K562 (cell line): ENCODE measurements at regions not wholly inside any gene's neighbourhood (a gene's known extent, or its start where the extent isn't known, plus 50 kb on each side); places are given as distances from the start of the nearest gene placed in this dataset.

Experiments used
- ATAC-seq: fragments of 200-7000 bp; cut with Tn5 transposase; 3 replicates; pipeline ENCODE4 v1.9.1; 2020; ENCODE audit warnings: moderate library complexity
- BruUV-seq: library from RNA; stranded (reverse); fragments of 400-500 nt; replicated peaks from 2 replicates; lab custom pipeline; 2021; lab: Mats Ljungman, UMichigan
- CTCF ChIA-PET: fragments of 300-600 bp; formaldehyde crosslinking; extraction: SDS; loops from one replicate; lab custom pipeline; 2021; ENCODE audit warnings: low intra/inter-chr PET ratio; lab: Yijun Ruan, JAX
- POLR2A ChIA-PET: fragments of 300-600, 350-650 bp; sonication (Branson Sonifier 250); formaldehyde crosslinking; extraction: SDS; loops from one replicate; lab custom pipeline; 2021; ENCODE audit warnings: antibody characterized with exemption, inconsistent platforms; lab: Yijun Ruan, JAX
- DNase-seq, 4 experiments: peaks; one replicate each; pipeline versions ENCODE4 v3.0.0 to v3.0.0-alpha.2; 2011 to 2018; ENCODE audit warnings: low spot score in 3 of 4, mixed read lengths in 3 of 4; ENCODE audit errors: extremely low read depth in 1 of 4
- FAIRE-seq: peaks from 2 replicates; lab custom pipeline; 2011; peaks lifted over from hg19 to GRCh38; lab: Jason Lieb, UNC
- H2AFZ ChIP-seq: 2 replicates; pipeline ENCODE4 v1.6.0; 2011; ENCODE audit warnings: low read depth, low read length, control low read depth, inconsistent platforms
- H3K27ac ChIP-seq: fragments of 200-600 bp; 3 replicates; pipeline ENCODE4 v1.8.0; 2011; ENCODE audit warnings: low read depth, mild to moderate bottlenecking, control low read depth, inconsistent platforms, low read length, moderate library complexity, mixed read lengths; ENCODE audit errors: extremely low read depth
- H3K27me3 ChIP-seq, 2 experiments: fragments of 300-600 bp in 1 of 2; 2 replicates in 1 of 2; 3 replicates in 1 of 2; pipeline versions ENCODE4 v1.6.0 to v1.8.0; 2011; ENCODE audit warnings: inconsistent platforms in 2 of 2, low read length in 2 of 2, mild to moderate bottlenecking in 1 of 2, mixed read lengths in 1 of 2, moderate library complexity in 1 of 2; ENCODE audit not compliant: control insufficient read depth in 2 of 2, insufficient read depth in 2 of 2
- H3K36me3 ChIP-seq: fragments of 300-600 bp; 3 replicates; pipeline ENCODE4 v1.8.0; 2011; ENCODE audit warnings: mild to moderate bottlenecking, low read length, inconsistent platforms; ENCODE audit not compliant: control insufficient read depth, insufficient read depth
- H3K4me1 ChIP-seq, 2 experiments: fragments of 200-600 bp in 1 of 2; replicated peaks in 1 of 2; 2 replicates in 1 of 2; 3 replicates in 1 of 2; pipeline versions ENCODE4 v1.5.1 to v1.8.0; 2011; ENCODE audit warnings: inconsistent platforms in 2 of 2, low read length in 2 of 2, mild to moderate bottlenecking in 1 of 2, mixed read lengths in 1 of 2, moderate library complexity in 1 of 2; ENCODE audit not compliant: control insufficient read depth in 2 of 2, insufficient read depth in 2 of 2
- H3K4me2 ChIP-seq: 2 replicates; pipeline ENCODE4 v1.6.1; 2011; ENCODE audit warnings: low read length, control low read depth, inconsistent platforms, mixed read lengths; ENCODE audit not compliant: insufficient read depth
- H3K4me3 ChIP-seq: fragments of 200-600 bp; sonication (generic), shearing (Covaris generic); 2 replicates; pipeline ENCODE4 v1.5.1; 2016; ENCODE audit warnings: control low read depth, inconsistent platforms
- H3K79me2 ChIP-seq: fragments of 200-600 bp; 3 replicates; pipeline ENCODE4 v1.8.0; 2011; ENCODE audit warnings: low read length, inconsistent platforms; ENCODE audit not compliant: control insufficient read depth, insufficient read depth
- H3K9ac ChIP-seq, 2 experiments: 2 replicates each; pipeline versions ENCODE4 v1.6.0 to v1.6.1; 2011; ENCODE audit warnings: low read depth in 2 of 2, low read length in 2 of 2, control low read depth in 1 of 2, inconsistent platforms in 1 of 2, mild to moderate bottlenecking in 1 of 2, mixed read lengths in 1 of 2; ENCODE audit not compliant: insufficient read depth in 1 of 2
- H3K9me1 ChIP-seq: one replicate; pipeline ENCODE4 v1.6.0; 2011; ENCODE audit warnings: inconsistent platforms, mild to moderate bottlenecking, low read length, moderate library complexity; ENCODE audit not compliant: control insufficient read depth, insufficient read depth
- H3K9me3 ChIP-seq: replicated peaks from 2 replicates; pipeline ENCODE4 v1.5.1; 2011; ENCODE audit warnings: low read depth, low read length, inconsistent platforms; ENCODE audit not compliant: control insufficient read depth, insufficient read depth
- H4K20me1 ChIP-seq: replicated peaks from 2 replicates; pipeline ENCODE4 v1.6.1; 2011; ENCODE audit warnings: low read length, inconsistent platforms, mixed read lengths; ENCODE audit not compliant: control insufficient read depth, insufficient read depth
- ARID4B ChIP-seq: sonication (generic); formaldehyde crosslinking; IDR thresholded peaks from 2 replicates; pipeline ENCODE4 v1.8.0; 2022; ENCODE audit warnings: mild to moderate bottlenecking, missing genetic modification reagents
- ELF2 ChIP-seq: fragments of 250-450 bp; sonication (Bioruptor Pico); IDR thresholded peaks from 2 replicates; pipeline ENCODE4 v1.5.0; 2021; ENCODE audit warnings: mild to moderate bottlenecking
- MBD1 ChIP-seq: fragments of 250-450 bp; sonication (Bioruptor Pico); IDR thresholded peaks from 2 replicates; pipeline ENCODE4 v1.8.0; 2022; ENCODE audit warnings: inconsistent platforms
- NR3C1 ChIP-seq: sonication (generic); formaldehyde crosslinking; IDR thresholded peaks from 2 replicates; pipeline ENCODE4 v1.8.1; 2022; ENCODE audit warnings: missing genetic modification reagents
- POLR2B ChIP-seq: fragments of 450-650 bp; IDR thresholded peaks from 2 replicates; pipeline ENCODE4 v1.6.1; 2018; ENCODE audit warnings: low read depth; ENCODE audit not compliant: partially characterized antibody
- SIRT6 ChIP-seq: IDR thresholded peaks from one replicate; pipeline ENCODE4 v1.6.1; 2012; ENCODE audit warnings: low read depth, mild to moderate bottlenecking, control low read depth, inconsistent platforms, low read length, moderate library complexity
- WGBS: fragments of 100-300 bp; shearing (Covaris generic); methylation state at CpG from one replicate; pipeline ENCODE4 v1.1.6; 2016; ENCODE audit warnings: low coverage, mixed read lengths; ENCODE audit not compliant: insufficient coverage; ENCODE audit errors: missing lambda C conversion rate; 5-methylcytosine and 5-hydroxymethylcytosine counted together
- in situ Hi-C: fragments of 300-500 bp; cut with MboI; formaldehyde crosslinking; loops from 4 replicates; pipeline ENCODE4 v1.15.0; 2018; ENCODE audit warnings: inconsistent platforms, mixed read lengths
- intact Hi-C: fragments of 100-400 bp; cut with micrococcal nuclease; formaldehyde crosslinking; loops from 2 replicates; pipeline ENCODE4 v1.14.2; 2022
- TF ChIP-seq, protein P1 (sequence below): IDR thresholded peaks from 2 replicates; pipeline ENCODE4 v1.6.1; 2011; ENCODE audit not compliant: insufficient read length; ENCODE audit errors: extremely low read depth
- TF ChIP-seq, protein P2 (sequence below): fragments of 450-650 bp; formaldehyde crosslinking; IDR thresholded peaks from 2 replicates; pipeline ENCODE4 v1.4.0; 2020; ENCODE audit warnings: mild to moderate bottlenecking

- Histone ChIP-seq H3K4me3 (no peak overlapping the region), H3K9ac (no peak overlapping the region), H3K4me2 (no peak overlapping the region), H3K36me3 (no peaks in the 10 kb centered on the region), H3K4me1 (no peaks in the 10 kb centered on the region), H2AFZ (no peak overlapping the region), H3K79me2 (no peaks in the 10 kb centered on the region), H3K9me1 (no peaks in the 10 kb centered on the region), H3K27me3 (no peaks in the 10 kb centered on the region), H4K20me1 (no peaks in the 10 kb centered on the region), H3K9me3 (no peaks in the 10 kb centered on the region), H3K27ac (no peak overlapping the region)
- ChIA-PET POLR2A (no interaction called here), CTCF (no interaction called here)
- no peak for DNase-seq
- intact Hi-C loops (no loop called here), in situ Hi-C loops (no loop called here)
- no TSS peak for BruUV-seq
- FAIRE-seq, result no peak
- TF ChIP-seq ARID4B (no peak), NR3C1 (CRISPR knock-in tag) (no peak), POLR2B (no peak), ELF2 (CRISPR knock-in tag) (no peak), MBD1 (CRISPR knock-in tag) (no peak), SIRT6 (no peak)
- TF ChIP-seq, protein P1, sequence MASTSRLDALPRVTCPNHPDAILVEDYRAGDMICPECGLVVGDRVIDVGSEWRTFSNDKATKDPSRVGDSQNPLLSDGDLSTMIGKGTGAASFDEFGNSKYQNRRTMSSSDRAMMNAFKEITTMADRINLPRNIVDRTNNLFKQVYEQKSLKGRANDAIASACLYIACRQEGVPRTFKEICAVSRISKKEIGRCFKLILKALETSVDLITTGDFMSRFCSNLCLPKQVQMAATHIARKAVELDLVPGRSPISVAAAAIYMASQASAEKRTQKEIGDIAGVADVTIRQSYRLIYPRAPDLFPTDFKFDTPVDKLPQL, result no peak
- TF ChIP-seq, protein P2, sequence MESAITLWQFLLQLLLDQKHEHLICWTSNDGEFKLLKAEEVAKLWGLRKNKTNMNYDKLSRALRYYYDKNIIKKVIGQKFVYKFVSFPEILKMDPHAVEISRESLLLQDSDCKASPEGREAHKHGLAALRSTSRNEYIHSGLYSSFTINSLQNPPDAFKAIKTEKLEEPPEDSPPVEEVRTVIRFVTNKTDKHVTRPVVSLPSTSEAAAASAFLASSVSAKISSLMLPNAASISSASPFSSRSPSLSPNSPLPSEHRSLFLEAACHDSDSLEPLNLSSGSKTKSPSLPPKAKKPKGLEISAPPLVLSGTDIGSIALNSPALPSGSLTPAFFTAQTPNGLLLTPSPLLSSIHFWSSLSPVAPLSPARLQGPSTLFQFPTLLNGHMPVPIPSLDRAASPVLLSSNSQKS, result no peak
- WGBS, result 4% methylated on average over 1 of the region's 1 CpG
- ATAC-seq, result no peak
These were observed 1834.1 kb upstream of the CELF4 start for GRCh38 chr18:39399662-39400061.
